DMS53 treated with DMSO at 0.1 percent for 48 hours (cell line): ENCODE measurements at regions not wholly inside any gene's neighbourhood (a gene's known extent, or its start where the extent isn't known, plus 50 kb on each side); places are given as distances from the start of the nearest gene placed in this dataset.
"Not testable (repeated sequence)": the region's sequence is repeated elsewhere in the genome, so short reads cannot be mapped to it uniquely, and the experiment has no call there.

Experiments used
- DNase-seq: peaks from one replicate; lab custom pipeline; 2025; ENCODE audit not compliant: unreplicated experiment; lab: John Stamatoyannopoulos, UW

DNA sequence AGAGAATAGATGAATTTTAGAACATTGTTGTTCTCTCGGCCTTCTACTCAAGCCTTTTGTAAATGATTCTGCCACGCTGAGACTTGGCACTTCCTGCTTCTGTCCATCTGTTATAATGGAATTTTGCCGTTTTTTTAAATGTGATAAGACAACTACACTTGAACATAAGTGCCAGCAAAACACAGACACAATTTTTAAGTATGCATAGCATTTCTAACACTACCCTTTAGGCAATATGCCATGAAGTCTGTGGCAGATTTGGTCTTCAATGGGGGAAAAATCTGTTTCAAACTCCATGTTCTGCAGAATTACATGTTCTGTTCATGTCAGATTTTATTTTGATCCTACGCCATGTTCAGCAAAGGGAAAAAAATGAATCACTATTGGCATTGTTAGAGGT lies 1170.7 kb upstream of the SLC39A10 start:
- no peak for DNase-seq

DNA sequence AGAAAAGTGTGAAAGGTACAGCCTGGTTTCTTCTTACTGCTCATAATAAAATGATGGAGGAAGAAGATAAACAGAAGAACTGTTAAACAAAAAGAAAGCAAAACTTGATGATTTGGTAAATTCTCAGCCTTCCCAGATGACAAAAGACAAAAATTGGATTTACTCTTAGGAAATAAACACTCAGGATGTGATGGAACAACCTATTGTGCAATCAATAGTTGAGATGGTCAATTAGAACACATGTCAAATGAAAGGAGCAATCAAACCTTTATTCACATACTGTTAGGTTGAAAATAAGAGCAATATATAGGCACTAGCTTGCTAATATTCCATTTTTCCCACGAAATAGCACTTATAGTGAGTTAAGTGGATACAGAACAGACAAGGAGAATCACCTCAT lies 1174.0 kb upstream of the SLC39A10 start:
- no peak for DNase-seq

DNA sequence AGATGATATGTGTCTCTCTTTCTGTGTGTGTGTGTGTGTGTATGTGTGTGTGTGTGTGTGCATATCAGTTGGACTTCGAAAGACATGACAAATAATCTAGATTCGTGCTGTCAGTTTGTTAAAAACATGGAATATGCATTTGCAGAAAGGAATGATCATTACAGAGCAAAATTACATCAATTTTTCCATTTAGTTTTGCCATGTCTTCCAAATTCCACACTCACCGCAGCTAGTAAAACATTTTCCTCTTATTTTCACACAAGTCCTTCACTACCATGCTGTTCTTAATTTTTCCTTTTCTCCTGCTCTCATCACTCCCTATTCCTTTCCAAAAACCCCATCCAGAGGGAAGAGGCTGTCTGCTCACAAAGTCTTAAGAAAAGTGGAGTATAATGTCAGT lies 1191.4 kb upstream of the SLC39A10 start:
- no peak for DNase-seq

DNA sequence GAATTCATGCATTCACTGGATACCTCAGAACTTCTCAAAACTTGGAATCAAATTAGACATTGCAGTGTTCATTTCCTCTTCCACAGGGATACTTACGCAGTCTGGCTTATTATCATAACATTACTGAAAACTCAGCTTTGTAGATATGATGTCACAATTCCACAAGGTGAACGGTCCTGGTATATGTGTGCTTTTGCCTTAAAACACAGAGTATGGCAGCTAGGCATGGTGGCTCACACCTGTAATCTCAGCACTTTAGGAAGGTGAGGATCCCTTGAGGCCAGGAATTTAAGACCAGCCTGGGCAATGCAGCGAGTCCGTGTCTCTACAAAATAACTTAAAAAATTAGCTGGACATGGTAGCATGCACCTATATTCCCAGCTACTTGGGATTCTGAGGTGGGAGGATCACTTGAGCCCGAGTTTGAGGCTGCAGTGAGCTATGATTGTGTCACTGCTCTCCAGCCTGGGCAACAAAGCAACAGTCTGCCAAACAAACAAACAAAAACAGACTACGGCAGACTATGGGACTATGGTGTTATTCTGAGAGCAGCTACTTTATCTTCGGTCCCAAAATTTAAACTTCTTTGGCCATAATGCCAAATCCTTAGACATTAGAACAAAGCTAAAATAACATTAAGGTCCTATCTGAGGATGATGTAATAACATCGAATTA lies 1191.9 kb upstream of the SLC39A10 start:
- no peak for DNase-seq

DNA sequence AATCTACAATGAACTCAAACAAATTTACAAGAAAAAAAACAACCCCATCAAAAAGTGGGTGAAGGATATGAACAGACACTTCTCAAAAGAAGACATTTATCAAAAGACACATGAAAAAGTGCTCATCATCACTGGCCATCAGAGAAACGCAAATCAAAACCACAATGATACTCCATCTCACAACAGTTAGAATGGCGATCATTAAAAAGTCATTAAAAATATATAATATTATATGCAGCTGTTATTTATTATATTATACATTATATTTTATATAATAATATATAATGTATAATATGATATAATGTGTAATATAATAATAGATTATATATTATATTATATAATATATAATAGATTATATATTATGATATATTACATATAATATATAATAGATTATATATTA lies 1194.1 kb upstream of the SLC39A10 start:
- DNase-seq: not testable (repeated sequence)

DNA sequence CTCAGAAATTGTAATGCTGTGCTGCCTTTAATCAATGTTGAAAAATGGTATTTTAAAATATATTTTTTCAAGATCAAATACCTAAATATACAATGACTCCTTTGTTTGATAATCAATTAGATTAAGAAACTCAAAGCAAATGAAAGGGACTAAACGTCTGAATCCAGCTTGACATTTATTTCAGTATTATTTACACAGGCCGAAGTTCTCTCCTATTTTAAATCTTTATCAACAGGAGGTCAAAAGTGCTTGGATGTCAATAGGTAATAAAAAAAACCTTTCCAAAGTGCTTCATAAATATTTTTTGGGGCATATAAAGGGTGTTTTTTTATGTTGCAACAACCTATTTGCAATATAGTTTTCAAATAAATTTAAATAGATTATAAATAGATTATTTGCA lies 1201.7 kb upstream of the SLC39A10 start:
- DNase-seq: no peak

DNA sequence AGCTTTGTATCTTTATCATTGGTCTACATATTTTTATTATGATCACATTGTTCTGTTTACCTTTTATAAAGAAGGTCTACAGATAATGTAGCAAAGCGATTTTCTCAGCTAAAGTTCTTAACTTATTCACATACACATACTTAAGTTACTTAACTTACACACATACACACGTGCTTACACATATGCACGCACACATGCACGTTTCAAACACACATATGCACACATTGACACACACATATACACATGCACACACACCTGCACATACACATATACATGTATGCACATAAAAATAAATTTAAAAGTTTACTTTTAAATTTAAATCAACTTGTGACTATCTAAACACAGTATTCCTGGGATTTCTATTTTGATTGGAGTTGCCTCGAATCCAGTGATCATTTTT lies 1204.5 kb upstream of the SLC39A10 start:
- DNase-seq: no peak

DNA sequence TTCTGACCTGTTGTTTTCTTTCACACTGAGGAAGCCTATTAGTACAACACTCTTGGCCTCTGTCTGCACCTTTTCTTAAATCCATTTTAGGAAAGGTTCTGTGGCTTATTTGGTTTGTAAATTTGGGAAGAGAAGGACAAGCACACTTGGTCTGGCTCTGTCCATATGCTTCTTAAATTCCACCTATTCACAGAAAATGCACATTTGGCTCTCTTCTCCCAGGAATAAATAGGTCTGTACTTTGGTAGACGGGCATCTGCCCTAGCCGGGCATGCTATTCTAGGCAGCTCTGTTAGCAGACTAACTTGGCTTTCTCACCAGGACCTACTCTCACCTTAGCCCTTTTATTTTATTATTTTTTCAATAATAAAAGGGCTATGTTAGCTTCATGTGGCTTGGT lies 1211.8 kb upstream of the SLC39A10 start:
- no peak for DNase-seq

DNA sequence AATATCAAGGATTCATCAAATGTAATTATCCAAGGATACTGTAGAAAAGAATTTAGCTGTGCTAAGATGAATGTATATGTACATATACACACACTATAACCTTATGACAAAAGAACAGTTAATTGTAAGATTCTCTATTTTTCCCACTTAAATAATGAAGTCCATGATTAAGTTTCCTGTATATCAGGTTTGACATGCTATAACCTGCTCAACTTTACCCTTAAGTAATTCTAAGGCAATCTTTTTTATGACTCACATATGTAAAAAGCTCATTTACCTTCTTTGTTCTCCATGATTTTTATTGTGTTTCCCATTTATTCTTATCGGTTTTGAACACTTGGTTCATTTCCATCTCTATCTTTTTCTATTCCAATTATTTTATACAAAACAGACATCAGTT lies 1213.1 kb upstream of the SLC39A10 start:
- no peak for DNase-seq

DNA sequence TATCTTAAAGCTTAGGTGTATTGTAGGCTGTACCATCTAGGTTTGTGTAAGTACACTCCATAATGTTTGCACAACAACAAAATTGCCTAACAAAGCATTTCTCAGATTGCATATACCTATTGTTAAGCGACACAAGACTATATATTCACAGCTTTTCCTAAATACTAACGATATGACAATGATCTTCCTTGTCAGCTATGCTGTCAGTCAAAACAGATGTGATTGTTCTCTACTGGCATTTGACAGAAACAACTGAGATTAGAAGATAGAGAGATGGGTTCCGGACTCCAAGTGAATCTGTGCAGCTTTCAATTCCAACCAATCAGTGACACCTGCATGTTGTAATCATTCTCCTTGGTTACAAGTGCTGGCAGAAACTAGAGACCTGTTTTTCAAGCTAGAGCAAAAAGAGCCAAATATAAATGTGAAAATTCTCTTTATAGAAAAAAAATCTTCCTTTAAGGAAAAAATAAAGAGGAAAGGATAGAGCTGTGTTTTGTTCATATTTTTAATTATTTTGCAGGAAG lies 1232.3 kb upstream of the SLC39A10 start:
- DNase-seq: no peak

DNA sequence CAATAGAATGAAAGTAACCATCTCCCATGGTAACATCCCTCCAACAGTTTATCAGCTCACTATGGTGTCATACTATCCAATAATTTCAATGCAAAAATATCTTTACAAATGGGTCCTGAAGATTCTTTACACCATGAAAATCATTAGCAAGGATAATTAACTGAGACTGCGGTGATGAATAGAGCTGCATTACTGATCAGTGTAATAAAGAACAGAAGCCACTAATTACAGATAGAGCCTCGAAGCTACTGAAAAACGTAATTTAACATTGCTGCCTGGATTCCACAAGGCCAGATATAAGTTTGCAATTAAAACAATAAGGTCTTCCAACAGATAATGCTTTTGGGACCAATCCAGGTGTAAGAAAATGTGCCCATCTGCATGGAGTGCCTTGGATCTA lies 1245.8 kb upstream of the SLC39A10 start:
- no peak for DNase-seq

DNA sequence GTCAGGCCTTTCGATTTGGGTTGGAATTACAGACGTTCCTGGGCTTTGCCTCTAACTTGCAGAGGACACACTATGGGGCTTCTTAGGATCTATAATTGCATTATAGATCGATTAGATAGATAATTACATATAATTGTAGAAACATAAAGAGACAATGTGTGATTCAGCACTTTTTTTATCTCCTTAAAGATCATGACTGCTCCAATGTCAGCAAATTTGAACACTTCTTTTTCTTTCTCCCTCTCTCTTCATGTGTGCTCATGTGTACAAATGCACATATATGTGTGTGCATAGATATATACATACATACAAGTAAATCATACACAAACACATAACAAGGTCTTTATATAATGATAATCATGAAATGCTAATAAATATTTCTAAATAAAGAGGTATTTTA lies 1261.2 kb upstream of the SLC39A10 start:
- DNase-seq: no peak

DNA sequence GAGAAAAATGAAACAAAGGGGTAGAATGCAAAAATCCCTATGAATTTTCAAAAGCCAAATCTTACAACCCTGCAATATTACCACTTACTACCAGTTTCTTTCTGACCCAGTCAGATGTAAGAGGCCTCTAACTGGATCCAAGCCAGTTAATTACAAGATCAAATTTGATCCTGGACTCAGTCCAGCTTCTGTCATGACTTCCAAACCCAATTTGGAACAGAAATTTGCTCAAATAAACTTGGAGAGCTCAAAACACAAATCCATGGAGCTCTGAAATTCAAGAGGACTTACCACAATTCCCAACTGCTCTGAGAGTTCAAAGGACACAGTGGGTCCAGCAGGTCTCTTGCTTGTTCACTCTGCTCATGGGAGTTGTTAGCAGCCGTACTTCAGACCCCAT lies 1271.7 kb upstream of the SLC39A10 start:
- no peak for DNase-seq

DNA sequence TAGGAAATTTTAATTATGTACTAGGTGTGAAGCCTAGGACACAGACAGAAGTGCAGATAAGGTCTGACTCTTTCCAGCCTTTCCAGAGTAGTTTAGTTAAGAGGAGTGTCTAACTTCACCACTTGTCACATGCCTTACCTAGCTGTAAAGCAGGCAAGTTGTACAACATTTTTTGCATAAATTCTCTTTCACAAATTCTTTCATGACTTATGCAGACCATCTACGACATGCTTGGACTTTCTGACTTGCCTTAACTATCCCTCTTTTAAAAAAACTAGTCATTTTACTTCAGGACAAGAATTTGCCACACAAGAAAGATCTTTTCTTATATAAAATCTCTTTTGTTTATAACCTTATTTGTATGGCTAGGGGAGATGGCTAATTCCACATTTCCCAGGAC lies 1273.6 kb upstream of the SLC39A10 start:
- no peak for DNase-seq

DNA sequence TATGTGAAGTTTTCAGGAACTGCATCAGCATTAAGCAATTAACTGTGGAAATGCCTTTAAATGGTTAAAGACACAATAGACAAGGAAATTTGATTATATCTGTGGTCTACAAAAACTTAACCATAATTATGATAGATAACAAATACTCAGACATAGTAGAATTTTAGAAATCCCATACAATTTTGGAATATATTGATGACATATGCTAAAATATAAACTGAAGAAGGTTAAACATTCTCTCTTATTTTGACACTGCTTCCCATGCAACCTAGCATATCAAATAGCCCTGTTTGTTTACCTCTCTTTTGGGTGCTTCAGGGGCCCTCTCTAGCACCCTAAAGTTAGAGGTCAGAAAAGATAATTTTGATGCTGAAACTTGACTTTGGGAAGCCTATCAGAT lies 1274.8 kb upstream of the SLC39A10 start:
- DNase-seq: no peak

DNA sequence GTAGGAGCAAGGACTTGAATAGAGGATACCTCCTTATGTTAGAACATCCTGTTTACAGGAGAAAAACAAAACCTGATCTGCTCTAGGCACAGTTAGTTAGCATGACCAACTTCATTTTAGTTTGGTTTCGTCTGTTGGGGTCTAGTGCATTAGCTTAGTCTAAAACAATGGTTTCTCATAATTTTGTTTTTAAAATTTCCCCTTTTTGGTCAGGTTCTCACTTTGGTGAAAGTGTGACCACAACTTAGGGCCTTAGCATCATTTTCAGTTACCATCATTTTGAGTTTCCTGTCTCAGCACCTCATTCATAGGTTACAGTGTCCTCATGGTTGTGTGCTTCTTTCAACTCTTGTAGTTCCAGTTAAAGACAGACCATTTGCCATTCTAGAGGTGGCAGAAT lies 1277.0 kb upstream of the SLC39A10 start:
- no peak for DNase-seq

DNA sequence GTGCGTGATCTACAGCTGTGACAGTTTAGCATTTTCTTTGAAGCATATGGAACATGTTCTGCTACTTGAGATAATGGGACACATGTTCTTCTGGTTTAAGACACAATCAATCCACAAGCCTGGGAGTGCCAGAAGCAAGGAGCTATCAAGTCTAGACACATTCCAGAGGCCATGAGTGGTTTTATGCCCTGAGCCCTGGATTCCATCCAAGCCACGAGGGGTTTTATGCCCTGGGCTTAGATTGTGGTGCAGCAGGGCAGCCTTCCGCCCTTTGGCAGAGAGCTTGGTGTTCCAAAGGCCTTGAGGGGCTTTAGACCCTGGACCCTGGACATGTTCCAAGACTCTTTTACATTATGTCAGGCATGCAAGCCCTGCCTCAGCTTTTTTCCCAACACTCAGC lies 1289.6 kb upstream of the SLC39A10 start:
- not testable (repeated sequence) for DNase-seq

DNA sequence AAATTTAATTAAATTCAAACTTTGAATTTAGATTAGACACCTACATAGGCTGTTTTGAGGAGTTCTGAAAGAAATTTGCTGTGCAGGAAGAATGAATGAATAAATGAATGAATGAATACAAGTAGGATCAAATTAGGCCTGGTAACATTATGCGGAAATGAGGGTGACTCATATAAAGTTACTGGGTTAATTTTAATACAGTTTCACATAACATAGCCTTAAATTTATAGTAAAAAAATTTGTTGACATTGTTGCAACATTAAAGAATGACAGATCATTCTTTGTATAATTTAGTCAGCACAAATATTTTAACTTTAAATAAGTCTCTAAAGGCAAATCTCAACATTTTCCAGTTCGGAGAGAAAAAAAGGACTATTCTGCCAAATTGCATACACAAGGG lies 1293.1 kb upstream of the SLC39A10 start:
- no peak for DNase-seq

DNA sequence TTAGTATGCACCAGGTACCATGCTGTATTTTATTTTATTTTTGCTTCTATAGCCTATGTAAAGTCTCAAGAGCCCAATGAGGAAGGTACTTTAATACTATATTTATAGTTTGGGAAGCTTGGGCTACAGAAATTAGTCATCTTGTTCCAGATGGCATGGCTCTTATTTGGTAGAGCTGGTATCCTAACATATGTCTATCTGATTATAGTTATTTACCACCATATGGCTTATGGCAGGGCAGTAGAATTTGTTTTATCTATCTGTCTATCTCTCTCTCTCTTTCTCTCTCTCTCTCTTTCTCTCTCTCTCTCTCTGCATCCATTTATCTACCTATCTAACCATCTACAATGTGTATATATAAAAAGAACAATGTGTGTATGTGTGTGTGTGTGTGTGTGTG lies 1293.7 kb upstream of the SLC39A10 start:
- DNase-seq: no peak

DNA sequence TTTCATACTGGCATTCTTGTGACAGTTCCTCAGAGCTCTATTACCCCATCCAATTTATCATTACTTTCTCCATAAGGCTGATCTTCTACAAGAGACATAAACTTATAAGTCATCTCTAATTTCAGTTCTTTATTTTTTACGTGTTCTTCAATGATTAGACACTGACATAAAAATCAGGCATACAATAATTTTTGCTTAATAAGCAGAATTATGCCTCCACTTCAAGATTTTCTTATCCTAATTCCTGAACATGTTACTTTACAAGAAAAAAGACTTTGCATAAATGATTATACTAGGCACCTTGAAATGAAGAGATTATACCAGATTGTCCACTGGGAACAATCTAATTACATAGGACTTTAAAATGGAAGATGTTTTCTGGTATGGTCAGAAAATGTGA lies 1304.5 kb upstream of the SLC39A10 start:
- DNase-seq: no peak

DNA sequence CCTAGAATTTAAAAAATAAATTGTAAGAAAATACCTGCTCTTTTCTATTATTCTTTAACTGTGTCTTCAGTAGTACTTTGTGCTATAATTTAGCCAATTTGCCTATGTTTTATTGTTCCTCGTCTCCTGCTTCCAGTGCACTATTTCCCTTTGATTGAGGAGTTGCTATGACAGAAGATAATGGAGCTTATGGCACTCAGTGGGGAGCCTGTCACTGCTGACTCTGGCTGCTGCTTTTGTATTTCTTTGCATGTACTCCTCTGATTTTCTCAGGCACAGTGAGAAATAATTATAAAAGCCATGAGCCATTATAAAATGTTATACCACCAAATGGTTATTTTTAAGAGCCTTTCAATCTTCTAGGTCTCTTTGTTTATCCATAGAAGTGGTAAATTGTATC lies 1310.8 kb upstream of the SLC39A10 start:
- DNase-seq: no peak

DNA sequence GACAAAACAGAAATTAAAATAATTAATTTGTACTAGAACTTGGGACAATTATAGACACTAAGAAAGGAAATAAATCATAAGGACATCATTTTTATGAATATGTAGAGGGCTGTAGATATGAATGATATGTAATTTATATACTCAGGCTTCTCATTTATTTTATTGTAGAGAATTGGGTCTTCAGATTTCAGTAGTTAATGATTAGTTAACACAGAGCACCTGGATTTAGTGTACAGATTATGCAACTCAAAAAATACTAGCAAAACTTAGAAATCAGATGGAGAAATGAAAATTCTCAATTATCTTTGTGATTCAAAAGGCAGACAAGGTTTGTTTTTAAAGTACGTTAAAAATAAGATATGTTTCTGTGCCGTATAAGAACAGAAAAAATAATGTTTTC lies 1311.7 kb upstream of the SLC39A10 start:
- DNase-seq: no peak

DNA sequence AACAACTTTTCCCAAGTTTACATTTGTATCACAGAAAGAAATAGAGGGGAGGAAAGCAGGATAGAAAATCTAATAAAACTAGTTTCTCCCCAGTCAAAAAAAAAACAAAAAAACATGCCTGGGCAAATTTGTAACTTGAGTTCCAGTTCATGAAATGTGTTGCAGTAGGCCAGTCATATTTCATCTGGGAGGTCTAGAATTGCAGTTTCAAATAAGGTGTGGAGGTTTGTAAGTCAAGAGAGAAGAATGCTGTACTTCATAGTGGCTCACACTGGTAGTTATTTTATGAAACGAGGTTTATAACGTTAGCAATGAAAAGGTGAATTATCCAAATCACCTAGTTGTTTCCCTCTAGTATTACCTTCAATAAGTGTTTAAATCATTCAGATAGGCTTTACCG lies 1313.9 kb upstream of the SLC39A10 start:
- DNase-seq: no peak
